ENCODE measurements at regions not wholly inside any gene's neighbourhood (a gene's known extent, or its start where the extent isn't known, plus 50 kb on each side); places are given as distances from the start of the nearest gene placed in this dataset.
"Not testable (repeated sequence)": the region's sequence is repeated elsewhere in the genome, so short reads cannot be mapped to it uniquely, and the experiment has no call there.

GRCh38 chr12:131413006-131413405, 297.9 kb upstream of the SFSWAP start:
- Histone ChIP-seq H3K4me1 (ENCODE audit: control insufficient read depth in 3 of 3, insufficient read depth in 2 of 3, low read depth in 1 of 3, low read length in 2 of 3) (no peaks in the 10 kb centered on the region), H3K4me3 (ENCODE audit: low read depth in 1 of 3, low read length in 3 of 3) (no peak overlapping the region), H3K9me3 (ENCODE audit: control insufficient read depth in 2 of 2, insufficient read depth in 1 of 2, low read depth in 1 of 2, low read length in 1 of 2) (no peaks in the 10 kb centered on the region), H3K36me3 (ENCODE audit: control insufficient read depth in 3 of 3, insufficient read depth in 2 of 3, low read depth in 1 of 3, low read length in 3 of 3) (no peaks in the 10 kb centered on the region), H3K27me3 (ENCODE audit: control insufficient read depth in 3 of 3, insufficient read depth in 3 of 3, low read length in 3 of 3) (peaks cover 0 to 1% (median 0%) of the 10 kb centered on the region in 3 donors), H3K27ac (ENCODE audit: low read depth in 1 of 3, low read length in 2 of 3) (no peak overlapping the region)
- WGBS, 3 donors = 75 to 85% (median 78%) methylated on average over 8 of the region's 8 CpGs
- DNase-seq (no peak), FAIRE-seq (no peak)

GRCh38 chr12:131413471-131413870, 297.4 kb upstream of the SFSWAP start:
- Histone ChIP-seq H3K36me3 (ENCODE audit: control insufficient read depth in 3 of 3, insufficient read depth in 2 of 3, low read depth in 1 of 3, low read length in 3 of 3) (no peaks in the 10 kb centered on the region), H3K4me3 (ENCODE audit: low read depth in 1 of 3, low read length in 3 of 3) (no peak overlapping the region), H3K4me1 (ENCODE audit: control insufficient read depth in 3 of 3, insufficient read depth in 2 of 3, low read depth in 1 of 3, low read length in 2 of 3) (no peaks in the 10 kb centered on the region), H3K27me3 (ENCODE audit: control insufficient read depth in 3 of 3, insufficient read depth in 3 of 3, low read length in 3 of 3) (no peaks in the 10 kb centered on the region), H3K27ac (ENCODE audit: low read depth in 1 of 3, low read length in 2 of 3) (no peak overlapping the region), H3K9me3 (ENCODE audit: control insufficient read depth in 2 of 2, insufficient read depth in 1 of 2, low read depth in 1 of 2, low read length in 1 of 2) (no peaks in the 10 kb centered on the region)
- no peak for FAIRE-seq
- DNase-seq = no peak
- 80 to 84% (median 81%) methylated on average over 9 to 12 of the region's 12 CpGs for WGBS, 3 donors

GRCh38 chr12:131414155-131414922, 296.6 kb upstream of the SFSWAP start:
- not testable (repeated sequence) for H3K4me3 ChIP-seq (ENCODE audit: low read depth in 1 of 3, low read length in 3 of 3); DNase-seq; H3K27ac ChIP-seq (ENCODE audit: low read depth in 1 of 3, low read length in 2 of 3); H3K36me3 ChIP-seq (ENCODE audit: control insufficient read depth in 3 of 3, insufficient read depth in 2 of 3, low read depth in 1 of 3, low read length in 3 of 3); H3K9me3 ChIP-seq (ENCODE audit: control insufficient read depth in 2 of 2, insufficient read depth in 1 of 2, low read depth in 1 of 2, low read length in 1 of 2); FAIRE-seq; H3K4me1 ChIP-seq (ENCODE audit: control insufficient read depth in 3 of 3, insufficient read depth in 2 of 3, low read depth in 1 of 3, low read length in 2 of 3); H3K27me3 ChIP-seq (ENCODE audit: control insufficient read depth in 3 of 3, insufficient read depth in 3 of 3, low read length in 3 of 3)
- WGBS, 3 donors = 41 to 62% (median 53%) methylated on average over 6 to 12 of the region's 20 CpGs

GRCh38 chr12:131415781-131416180, 295.1 kb upstream of the SFSWAP start:
- 81 to 88% (median 81%) methylated on average over 4 of the region's 4 CpGs for WGBS, 3 donors
- no peak for DNase-seq
- FAIRE-seq = no peak
- Histone ChIP-seq H3K9me3 (ENCODE audit: control insufficient read depth in 2 of 2, insufficient read depth in 1 of 2, low read depth in 1 of 2, low read length in 1 of 2) (no peaks in the 10 kb centered on the region), H3K27ac (ENCODE audit: low read depth in 1 of 3, low read length in 2 of 3) (no peak overlapping the region), H3K36me3 (ENCODE audit: control insufficient read depth in 3 of 3, insufficient read depth in 2 of 3, low read depth in 1 of 3, low read length in 3 of 3) (no peaks in the 10 kb centered on the region), H3K4me1 (ENCODE audit: control insufficient read depth in 3 of 3, insufficient read depth in 2 of 3, low read depth in 1 of 3, low read length in 2 of 3) (no peaks in the 10 kb centered on the region), H3K4me3 (ENCODE audit: low read depth in 1 of 3, low read length in 3 of 3) (no peak overlapping the region), H3K27me3 (ENCODE audit: control insufficient read depth in 3 of 3, insufficient read depth in 3 of 3, low read length in 3 of 3) (no peaks in the 10 kb centered on the region)

- H3K36me3 ChIP-seq (ENCODE audit: control insufficient read depth in 3 of 3, insufficient read depth in 2 of 3, low read depth in 1 of 3, low read length in 3 of 3) = no peaks in the 10 kb centered on the region
Observed at GRCh38 chr12:131418121-131418520, 292.8 kb upstream of the SFSWAP start.

GRCh38 chr12:131418884-131419283, 292.0 kb upstream of the SFSWAP start:
- FAIRE-seq (no peak), DNase-seq (no peak)
- H3K4me1 ChIP-seq (ENCODE audit: control insufficient read depth in 3 of 3, insufficient read depth in 2 of 3, low read depth in 1 of 3, low read length in 2 of 3) = no peaks in the 10 kb centered on the region

More at GRCh38 chr12:131418121-131418520, 292.8 kb upstream of the SFSWAP start:
- Histone ChIP-seq H3K9me3 (ENCODE audit: control insufficient read depth in 2 of 2, insufficient read depth in 1 of 2, low read depth in 1 of 2, low read length in 1 of 2) (no peaks in the 10 kb centered on the region), H3K4me3 (ENCODE audit: low read depth in 1 of 3, low read length in 3 of 3) (no peak overlapping the region), H3K27ac (ENCODE audit: low read depth in 1 of 3, low read length in 2 of 3) (no peak overlapping the region), H3K4me1 (ENCODE audit: control insufficient read depth in 3 of 3, insufficient read depth in 2 of 3, low read depth in 1 of 3, low read length in 2 of 3) (no peaks in the 10 kb centered on the region), H3K27me3 (ENCODE audit: control insufficient read depth in 3 of 3, insufficient read depth in 3 of 3, low read length in 3 of 3) (no peaks in the 10 kb centered on the region)
- WGBS, 3 donors = 75 to 83% (median 78%) methylated on average over 8 of the region's 8 CpGs
- DNase-seq (no peak), FAIRE-seq (no peak)

GRCh38 chr12:131420867-131421447, 289.9 kb upstream of the SFSWAP start:
- no peaks in the 10 kb centered on the region for H3K4me1 ChIP-seq (ENCODE audit: control insufficient read depth in 3 of 3, insufficient read depth in 2 of 3, low read depth in 1 of 3, low read length in 2 of 3)
- H3K9me3 ChIP-seq (ENCODE audit: control insufficient read depth in 2 of 2, insufficient read depth in 1 of 2, low read depth in 1 of 2, low read length in 1 of 2) = peaks cover 0 to 8% of the 10 kb centered on the region in 2 donors
- no peaks in the 10 kb centered on the region for H3K27me3 ChIP-seq (ENCODE audit: control insufficient read depth in 3 of 3, insufficient read depth in 3 of 3, low read length in 3 of 3)
- FAIRE-seq (no peak), DNase-seq (no peak)
- H3K27ac ChIP-seq (ENCODE audit: low read depth in 1 of 3, low read length in 2 of 3) = no peak overlapping the region
- no peak overlapping the region for H3K4me3 ChIP-seq (ENCODE audit: low read depth in 1 of 3, low read length in 3 of 3)
- 61 to 68% (median 66%) methylated on average over 13 of the region's 13 CpGs for WGBS, 3 donors
- H3K36me3 ChIP-seq (ENCODE audit: control insufficient read depth in 3 of 3, insufficient read depth in 2 of 3, low read depth in 1 of 3, low read length in 3 of 3) = no peaks in the 10 kb centered on the region

More at GRCh38 chr12:131418884-131419283, 292.0 kb upstream of the SFSWAP start:
- no peak overlapping the region for H3K27ac ChIP-seq (ENCODE audit: low read depth in 1 of 3, low read length in 2 of 3)
- H3K4me3 ChIP-seq (ENCODE audit: low read depth in 1 of 3, low read length in 3 of 3) = no peak overlapping the region
- WGBS, 3 donors = 66 to 83% (median 78%) methylated on average over 2 of the region's 2 CpGs
- no peaks in the 10 kb centered on the region for H3K27me3 ChIP-seq (ENCODE audit: control insufficient read depth in 3 of 3, insufficient read depth in 3 of 3, low read length in 3 of 3)
- no peaks in the 10 kb centered on the region for H3K36me3 ChIP-seq (ENCODE audit: control insufficient read depth in 3 of 3, insufficient read depth in 2 of 3, low read depth in 1 of 3, low read length in 3 of 3)
- no peaks in the 10 kb centered on the region for H3K9me3 ChIP-seq (ENCODE audit: control insufficient read depth in 2 of 2, insufficient read depth in 1 of 2, low read depth in 1 of 2, low read length in 1 of 2)

GRCh38 chr12:131421509-131422186, 289.2 kb upstream of the SFSWAP start:
- Histone ChIP-seq H3K4me1 (ENCODE audit: control insufficient read depth in 3 of 3, insufficient read depth in 2 of 3, low read depth in 1 of 3, low read length in 2 of 3) (no peaks in the 10 kb centered on the region), H3K9me3 (ENCODE audit: control insufficient read depth in 2 of 2, insufficient read depth in 1 of 2, low read depth in 1 of 2, low read length in 1 of 2) (peaks cover 0 to 8% of the 10 kb centered on the region in 2 donors), H3K27me3 (ENCODE audit: control insufficient read depth in 3 of 3, insufficient read depth in 3 of 3, low read length in 3 of 3) (no peaks in the 10 kb centered on the region), H3K36me3 (ENCODE audit: control insufficient read depth in 3 of 3, insufficient read depth in 2 of 3, low read depth in 1 of 3, low read length in 3 of 3) (no peaks in the 10 kb centered on the region), H3K27ac (ENCODE audit: low read depth in 1 of 3, low read length in 2 of 3) (no peak overlapping the region), H3K4me3 (ENCODE audit: low read depth in 1 of 3, low read length in 3 of 3) (no peak overlapping the region)
- WGBS, 3 donors = 71 to 78% (median 77%) methylated on average over 10 of the region's 10 CpGs
- DNase-seq = no peak
- FAIRE-seq = no peak
